GM12878 (cell line): ENCODE measurements at regions not wholly inside any gene's neighbourhood (a gene's known extent, or its start where the extent isn't known, plus 50 kb on each side); places are given as distances from the start of the nearest gene placed in this dataset.

Experiments used
- ATAC-seq: fragments of 200-7000 bp; cut with Tn5 transposase; 3 replicates; pipeline ENCODE4 v1.9.1; 2020; ENCODE audit warnings: mild to moderate bottlenecking, moderate library complexity
- BruUV-seq: library from RNA; stranded (reverse); fragments of 400-500 nt; replicated peaks from 2 replicates; lab custom pipeline; 2021; lab: Mats Ljungman, UMichigan
- CTCF ChIA-PET: fragments of 300-600 bp; sonication (Branson Sonifier 250); formaldehyde crosslinking; extraction: SDS; loops from one replicate; lab custom pipeline; 2021; ENCODE audit warnings: inconsistent platforms; lab: Yijun Ruan, JAX
- POLR2A ChIA-PET: fragments of 350-600 bp; formaldehyde crosslinking; extraction: SDS; loops from one replicate; lab custom pipeline; 2021; ENCODE audit warnings: inconsistent platforms; lab: Charles Lee
- RAD21 ChIA-PET: fragments of 300-600 bp; sonication (Branson Sonifier 250); formaldehyde crosslinking; loops from one replicate; lab custom pipeline; 2023; ENCODE audit warnings: antibody characterized with exemption; ENCODE audit not compliant: unreplicated experiment; lab: Charles Lee
- SMC1A ChIA-PET: fragments of 300-600 bp; sonication (Branson Sonifier 250); formaldehyde crosslinking; loops from one replicate; lab custom pipeline; 2023; ENCODE audit not compliant: unreplicated experiment, uncharacterized antibody; lab: Charles Lee
- DNase-seq: peaks from one replicate; pipeline ENCODE4 v3.0.0-alpha.2; 2011; ENCODE audit warnings: low read depth, low spot score
- FAIRE-seq: peaks from 3 replicates; lab custom pipeline; 2011; peaks lifted over from hg19 to GRCh38; lab: Jason Lieb, UNC
- H2AFZ ChIP-seq: 2 replicates; pipeline ENCODE4 v1.6.0; 2011; ENCODE audit warnings: low read depth, low read length, control low read depth; ENCODE audit not compliant: control insufficient read depth
- H3K27ac ChIP-seq: 2 replicates; pipeline ENCODE4 v1.5.1; 2011; ENCODE audit warnings: control low read depth; ENCODE audit not compliant: control insufficient read depth, insufficient read depth
- H3K27me3 ChIP-seq, 2 experiments: replicated peaks in 1 of 2; 2 replicates each; pipeline versions ENCODE4 v1.6.0 to v1.6.1; 2011; ENCODE audit warnings: low read length in 1 of 2; ENCODE audit not compliant: control insufficient read depth in 2 of 2, insufficient read depth in 2 of 2
- H3K36me3 ChIP-seq, 2 experiments: 2 replicates each; pipeline ENCODE4 v1.5.1; 2011; ENCODE audit warnings: low read length in 1 of 2; ENCODE audit not compliant: control insufficient read depth in 2 of 2, insufficient read depth in 2 of 2
- H3K4me1 ChIP-seq: 2 replicates; pipeline ENCODE4 v1.6.1; 2011; ENCODE audit warnings: mild to moderate bottlenecking, low read length, moderate library complexity, mixed read lengths; ENCODE audit not compliant: control insufficient read depth, insufficient read depth
- H3K4me2 ChIP-seq: 2 replicates; pipeline ENCODE4 v1.6.0; 2011; ENCODE audit warnings: control low read depth; ENCODE audit not compliant: control insufficient read depth, insufficient read depth
- H3K4me3 ChIP-seq: fragments of 200-600 bp; sonication (generic); 2 replicates; pipeline ENCODE4 v1.5.1; 2016
- H3K79me2 ChIP-seq: 2 replicates; pipeline ENCODE4 v1.6.0; 2011; ENCODE audit warnings: low read length; ENCODE audit not compliant: control insufficient read depth, insufficient read depth
- H3K9ac ChIP-seq: 2 replicates; pipeline ENCODE4 v1.8.0; 2011; ENCODE audit warnings: low read length, control low read depth, mixed read lengths; ENCODE audit not compliant: control insufficient read depth, insufficient read depth
- H3K9me3 ChIP-seq: replicated peaks from 3 replicates; pipeline ENCODE4 v1.5.1; 2011; ENCODE audit warnings: mild to moderate bottlenecking, low read length; ENCODE audit not compliant: control insufficient read depth, insufficient read depth
- H4K20me1 ChIP-seq: 2 replicates; pipeline ENCODE4 v1.6.0; 2011; ENCODE audit not compliant: control insufficient read depth, insufficient read depth
- BCL11A ChIP-seq: IDR thresholded peaks from 2 replicates; pipeline ENCODE4 v1.6.1; 2011; ENCODE audit warnings: low read depth, low read length
- CBX3 ChIP-seq: fragments of 200-600 bp; sonication (generic); IDR thresholded peaks from 2 replicates; pipeline ENCODE4 v1.6.1; 2016; ENCODE audit warnings: low read depth, borderline replicate concordance
- CHD1 ChIP-seq: IDR thresholded peaks from 2 replicates; pipeline ENCODE4 v1.6.1; 2012; ENCODE audit warnings: low read depth, low read length, improper control_type of control experiment
- CREB1 ChIP-seq: IDR thresholded peaks from 2 replicates; pipeline ENCODE4 v1.6.1; 2012; ENCODE audit warnings: low read depth, mild to moderate bottlenecking, inconsistent platforms
- E2F4 ChIP-seq: IDR thresholded peaks from 2 replicates; pipeline ENCODE4 v1.6.1; 2012; ENCODE audit warnings: low read depth, low read length, improper control_type of control experiment
- ETV6 ChIP-seq, 2 experiments: fragments of 450-650 bp in 1 of 2; IDR thresholded peaks in 1 of 2; conservative IDR thresholded peaks in 1 of 2; 2 replicates each; pipeline ENCODE4 v1.6.1; 2014; ENCODE audit warnings: antibody characterized with exemption in 1 of 2, borderline replicate concordance in 1 of 2, low read depth in 1 of 2, mild to moderate bottlenecking in 1 of 2, moderate library complexity in 1 of 2
- FOXK2 ChIP-seq: fragments of 450-650 bp; IDR thresholded peaks from 2 replicates; pipeline ENCODE4 v1.6.1; 2017; ENCODE audit warnings: mild to moderate bottlenecking, moderate library complexity
- GABPA ChIP-seq: IDR thresholded peaks from 2 replicates; pipeline ENCODE4 v1.6.1; 2014; ENCODE audit warnings: antibody characterized with exemption, low read depth, mild to moderate bottlenecking, inconsistent platforms
- NR2C2 ChIP-seq: IDR thresholded peaks from 2 replicates; pipeline ENCODE4 v1.6.1; 2011; ENCODE audit warnings: borderline replicate concordance, low read depth; ENCODE audit not compliant: control insufficient read depth, insufficient read length
- RAD21 ChIP-seq: IDR thresholded peaks from 2 replicates; pipeline ENCODE4 v1.6.1; 2011; ENCODE audit warnings: mild to moderate bottlenecking, low read depth, low read length, moderate library complexity; ENCODE audit not compliant: insufficient read depth
- RB1 ChIP-seq: fragments of 450-650 bp; formaldehyde crosslinking; IDR thresholded peaks from 2 replicates; pipeline ENCODE4 v1.6.1; 2017; ENCODE audit warnings: mild to moderate bottlenecking, borderline replicate concordance
- RELA ChIP-seq: fragments of 450-650 bp; IDR thresholded peaks from 2 replicates; pipeline ENCODE4 v1.8.0; 2014; ENCODE audit warnings: borderline replicate concordance; ENCODE audit not compliant: partially characterized antibody
- STAT1 ChIP-seq: fragments of 450-650 bp; conservative IDR thresholded peaks from 2 replicates; pipeline ENCODE4 v1.6.1; 2014; ENCODE audit warnings: antibody characterized with exemption, mild to moderate bottlenecking
- SUZ12 ChIP-seq: fragments of 200-600 bp; sonication (generic); IDR thresholded peaks from one replicate; pipeline ENCODE4 v1.6.1; 2018; ENCODE audit warnings: antibody characterized with exemption, mild to moderate bottlenecking; ENCODE audit not compliant: unreplicated experiment
- TAF1 ChIP-seq: IDR thresholded peaks from 2 replicates; pipeline ENCODE4 v1.6.1; 2011; ENCODE audit warnings: mild to moderate bottlenecking, low read depth, low read length, borderline replicate concordance
- USF2 ChIP-seq: IDR thresholded peaks from 2 replicates; pipeline ENCODE4 v1.6.1; 2011; ENCODE audit warnings: low read depth, low read length, improper control_type of control experiment, borderline replicate concordance
- YY1 ChIP-seq: IDR thresholded peaks from 2 replicates; pipeline ENCODE4 v1.6.1; 2011; ENCODE audit warnings: low read depth, mild to moderate bottlenecking, low read length
- ZNF207 ChIP-seq: fragments of 450-650 bp; IDR thresholded peaks from 2 replicates; pipeline ENCODE4 v1.6.1; 2014; ENCODE audit warnings: antibody characterized with exemption, mild to moderate bottlenecking, borderline replicate concordance
- WGBS: methylation state at CpG from one replicate; pipeline ENCODE4 v1.1.6; 2016; ENCODE audit warnings: low lambda C conversion rate; ENCODE audit not compliant: insufficient replicate concordance, insufficient coverage; ENCODE audit errors: missing lambda C conversion rate; 5-methylcytosine and 5-hydroxymethylcytosine counted together
- in situ Hi-C: fragments of 300-500 bp; cut with MboI; formaldehyde crosslinking; loops from 9 replicates; pipeline ENCODE4 v1.14.3; 2018; ENCODE audit warnings: mixed read lengths
- intact Hi-C: fragments of 100-400 bp; cut with micrococcal nuclease; formaldehyde crosslinking; loops from one replicate; pipeline ENCODE4 v1.14.2; 2022; ENCODE audit not compliant: unreplicated experiment
- TF ChIP-seq, protein P1 (sequence below): fragments of 450-650 bp; IDR thresholded peaks from 2 replicates; pipeline ENCODE4 v1.6.1; 2017; ENCODE audit warnings: mild to moderate bottlenecking, moderate library complexity

GRCh38 chrX:54640736-54641135, 110.7 kb downstream of the GNL3L start:
- Histone ChIP-seq H3K27ac (no peak overlapping the region), H3K9me3 (no peaks in the 10 kb centered on the region), H3K4me2 (no peak overlapping the region), H3K9ac (no peak overlapping the region), H2AFZ (no peak overlapping the region), H4K20me1 (no peaks in the 10 kb centered on the region), H3K4me3 (no peak overlapping the region), H3K4me1 (no peaks in the 10 kb centered on the region), H3K79me2 (no peaks in the 10 kb centered on the region), H3K27me3 (no peaks in the 10 kb centered on the region), H3K36me3 (no peaks in the 10 kb centered on the region)
- 61% methylated on average over 8 of the region's 8 CpGs for WGBS
- CTCF ChIA-PET: interaction anchor here (0.8 to 3.6 kb wide), 3 partner anchors 146 to 698 kb away, joined by 3 to 18 read pairs (median 3); no protein-coding TSS in a partner anchor
- DNase-seq (no peak), ATAC-seq (no peak), FAIRE-seq (no peak)
- BruUV-seq: no TSS peak
- POLR2A ChIA-PET: no interaction called here
- intact Hi-C loops: loop anchor here (1.0 kb wide), 1 partner anchor 146 kb away; no protein-coding TSS in a partner anchor
- RAD21 ChIA-PET: interaction anchor here (2.3 kb wide), 1 partner anchor 110 kb away, joined by 11 read pairs; the partner anchor contains the start of gene GNL3L
- in situ Hi-C loops: loop anchor here (5.0 kb wide), 1 partner anchor 162 kb away; no protein-coding TSS in a partner anchor
- SMC1A ChIA-PET: interaction anchor here (0.5 to 2.1 kb wide), 2 partner anchors 12 to 109 kb away, joined by 3 to 5 read pairs; no protein-coding TSS in a partner anchor
- TF ChIP-seq RELA: no peak
- TF ChIP-seq E2F4: no peak
- TF ChIP-seq, protein P1, sequence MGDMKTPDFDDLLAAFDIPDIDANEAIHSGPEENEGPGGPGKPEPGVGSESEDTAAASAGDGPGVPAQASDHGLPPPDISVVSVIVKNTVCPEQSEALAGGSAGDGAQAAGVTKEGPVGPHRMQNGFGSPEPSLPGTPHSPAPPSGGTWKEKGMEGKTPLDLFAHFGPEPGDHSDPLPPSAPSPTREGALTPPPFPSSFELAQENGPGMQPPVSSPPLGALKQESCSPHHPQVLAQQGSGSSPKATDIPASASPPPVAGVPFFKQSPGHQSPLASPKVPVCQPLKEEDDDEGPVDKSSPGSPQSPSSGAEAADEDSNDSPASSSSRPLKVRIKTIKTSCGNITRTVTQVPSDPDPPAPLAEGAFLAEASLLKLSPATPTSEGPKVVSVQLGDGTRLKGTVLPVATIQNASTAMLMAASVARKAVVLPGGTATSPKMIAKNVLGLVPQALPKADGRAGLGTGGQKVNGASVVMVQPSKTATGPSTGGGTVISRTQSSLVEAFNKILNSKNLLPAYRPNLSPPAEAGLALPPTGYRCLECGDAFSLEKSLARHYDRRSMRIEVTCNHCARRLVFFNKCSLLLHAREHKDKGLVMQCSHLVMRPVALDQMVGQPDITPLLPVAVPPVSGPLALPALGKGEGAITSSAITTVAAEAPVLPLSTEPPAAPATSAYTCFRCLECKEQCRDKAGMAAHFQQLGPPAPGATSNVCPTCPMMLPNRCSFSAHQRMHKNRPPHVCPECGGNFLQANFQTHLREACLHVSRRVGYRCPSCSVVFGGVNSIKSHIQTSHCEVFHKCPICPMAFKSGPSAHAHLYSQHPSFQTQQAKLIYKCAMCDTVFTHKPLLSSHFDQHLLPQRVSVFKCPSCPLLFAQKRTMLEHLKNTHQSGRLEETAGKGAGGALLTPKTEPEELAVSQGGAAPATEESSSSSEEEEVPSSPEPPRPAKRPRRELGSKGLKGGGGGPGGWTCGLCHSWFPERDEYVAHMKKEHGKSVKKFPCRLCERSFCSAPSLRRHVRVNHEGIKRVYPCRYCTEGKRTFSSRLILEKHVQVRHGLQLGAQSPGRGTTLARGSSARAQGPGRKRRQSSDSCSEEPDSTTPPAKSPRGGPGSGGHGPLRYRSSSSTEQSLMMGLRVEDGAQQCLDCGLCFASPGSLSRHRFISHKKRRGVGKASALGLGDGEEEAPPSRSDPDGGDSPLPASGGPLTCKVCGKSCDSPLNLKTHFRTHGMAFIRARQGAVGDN: no peak
- no peak for TF ChIP-seq GABPA
- no peak for TF ChIP-seq ETV6 (conservative IDR thresholded peaks at IDR 0.05 in 1 of 2, IDR thresholded peaks at IDR 0.05 in 1 of 2; ENCODE audit: borderline replicate concordance in 1 of 2, low read depth in 1 of 2)
- no peak for TF ChIP-seq RB1
- TF ChIP-seq BCL11A: no peak
- no peak for TF ChIP-seq FOXK2
- TF ChIP-seq STAT1: no peak
- TF ChIP-seq TAF1: no peak
- TF ChIP-seq USF2: no peak
- TF ChIP-seq RAD21: no peak
- TF ChIP-seq YY1: no peak
- TF ChIP-seq CHD1: no peak
- no peak for TF ChIP-seq NR2C2
- no peak for TF ChIP-seq SUZ12
- TF ChIP-seq ZNF207: no peak
- no peak for TF ChIP-seq CREB1
- no peak for TF ChIP-seq CBX3
